ENCODE measurements at regions not wholly inside any gene's neighbourhood (a gene's known extent, or its start where the extent isn't known, plus 50 kb on each side); places are given as distances from the start of the nearest gene placed in this dataset.

- DNase-seq (ENCODE audit: low read depth), result no peak
These were observed 79.1 kb upstream of the ALDH1B1 start for GRCh38 chr9:38313421-38313820.

GRCh38 chr9:38312406-38312805, 80.1 kb upstream of the ALDH1B1 start:
- no peak for DNase-seq (ENCODE audit: low read depth)

- DNase-seq (ENCODE audit: low read depth), result no peak
These were observed 80.9 kb upstream of the ALDH1B1 start for GRCh38 chr9:38311382-38312270.

GRCh38 chr9:38309324-38310195, 82.9 kb upstream of the ALDH1B1 start:
- peak; percentile 65 for DNase-seq (ENCODE audit: low read depth)

- DNase-seq (ENCODE audit: low read depth), result no peak
These were observed 84.4 kb upstream of the ALDH1B1 start for GRCh38 chr9:38308136-38308535.

- DNase-seq (ENCODE audit: low read depth), result no peak
These were observed 85.6 kb upstream of the ALDH1B1 start for GRCh38 chr9:38306899-38307298.

- no peak for DNase-seq (ENCODE audit: low read depth)
These were observed 86.9 kb upstream of the ALDH1B1 start for GRCh38 chr9:38305582-38305981.

GRCh38 chr9:38301376-38302106, 91.0 kb upstream of the ALDH1B1 start:
- DNase-seq (ENCODE audit: low read depth), result no peak

- DNase-seq (ENCODE audit: low read depth), result no peak
These were observed 92.6 kb upstream of the ALDH1B1 start for GRCh38 chr9:38299856-38300255.

GRCh38 chr9:38298904-38299303, 93.6 kb upstream of the ALDH1B1 start:
- DNase-seq (ENCODE audit: low read depth), result no peak

GRCh38 chr9:38298503-38298902, 94.0 kb upstream of the ALDH1B1 start:
- no peak for DNase-seq (ENCODE audit: low read depth)

GRCh38 chr9:38296807-38297206, 95.7 kb upstream of the ALDH1B1 start:
- no peak for DNase-seq (ENCODE audit: low read depth)

- no peak for DNase-seq (ENCODE audit: low read depth)
These were observed 96.7 kb upstream of the ALDH1B1 start for GRCh38 chr9:38295764-38296163.

- no peak for DNase-seq (ENCODE audit: low read depth)
These were observed 98.1 kb upstream of the ALDH1B1 start for GRCh38 chr9:38294220-38294960.

GRCh38 chr9:38293022-38293421, 99.5 kb upstream of the ALDH1B1 start:
- no peak for DNase-seq (ENCODE audit: low read depth)

GRCh38 chr9:38292480-38292879, 100.0 kb upstream of the ALDH1B1 start:
- no peak for DNase-seq (ENCODE audit: low read depth)

- no peak for DNase-seq (ENCODE audit: low read depth)
These were observed 102.6 kb upstream of the ALDH1B1 start for GRCh38 chr9:38289866-38290245.

GRCh38 chr9:38289236-38289865, 103.2 kb upstream of the ALDH1B1 start:
- no peak for DNase-seq (ENCODE audit: low read depth)

- DNase-seq (ENCODE audit: low read depth), result no peak
These were observed 104.0 kb upstream of the ALDH1B1 start for GRCh38 chr9:38288502-38288901.

GRCh38 chr9:38287420-38287985, 105.0 kb upstream of the ALDH1B1 start:
- no peak for DNase-seq (ENCODE audit: low read depth)

- no peak for DNase-seq (ENCODE audit: low read depth)
These were observed 105.7 kb upstream of the ALDH1B1 start for GRCh38 chr9:38286766-38287165.

Measured in forelimb muscle (tissue), 1 donor.